Adrenal gland (tissue), 9 donors: ENCODE measurements at regions not wholly inside any gene's neighbourhood (a gene's known extent, or its start where the extent isn't known, plus 50 kb on each side); places are given as distances from the start of the nearest gene placed in this dataset.

Source experiments
- DNase-seq, 7 donors: peaks; one replicate each; pipeline ENCODE4 v3.0.0-alpha.2; 2019 to 2020
- H3K27ac ChIP-seq, 5 donors: fragments of 200-600 bp; sonication (generic) in 4 of 5; 1 replicate in 3 of 5; 2 replicates in 2 of 5; pipeline versions ENCODE4 v1.5.1 to v1.8.0; 2016 to 2020; ENCODE audit warnings: mild to moderate bottlenecking in 1 of 5
- H3K27me3 ChIP-seq: fragments of 200-600 bp; 2 replicates; pipeline ENCODE4 v1.8.0; 2021
- H3K36me3 ChIP-seq, 2 donors: fragments of 200-600 bp; replicated peaks in 1 of 2; 1 replicate in 1 of 2; 2 replicates in 1 of 2; pipeline versions ENCODE4 v1.5.1 to v1.8.0; 2018 to 2022
- H3K4me1 ChIP-seq, 2 donors: fragments of 200-600 bp; replicated peaks in 1 of 2; 1 replicate in 1 of 2; 2 replicates in 1 of 2; pipeline versions ENCODE4 v1.5.1 to v1.8.0; 2018 to 2021
- H3K4me3 ChIP-seq, 4 donors: fragments of 200-600 bp; sonication (generic) in 3 of 4; one replicate each; pipeline ENCODE4 v1.5.1; 2016 to 2018
- H3K9me3 ChIP-seq, 3 donors: fragments of 200-600 bp; sonication (generic) in 1 of 3; replicated peaks in 1 of 3; 1 replicate in 2 of 3; 2 replicates in 1 of 3; pipeline versions ENCODE4 v1.5.1 to v1.8.0; 2016 to 2021
- CTCF ChIP-seq, 6 experiments: fragments of 450-650 bp in 4 of 6; fragments of 200-600 bp in 2 of 6; sonication (generic) in 1 of 6; IDR thresholded peaks; 1 replicate in 5 of 6; 2 replicates in 1 of 6; pipeline versions ENCODE4 v1.5.1 to v1.8.0; 2016 to 2021; ENCODE audit warnings: antibody characterized with exemption in 6 of 6, mild to moderate bottlenecking in 2 of 6, moderate library complexity in 1 of 6
- POLR2A ChIP-seq, 2 donors: fragments of 450-650 bp; IDR thresholded peaks; one replicate each; pipeline ENCODE4 v1.6.1; 2017; ENCODE audit warnings: antibody characterized with exemption in 2 of 2, mild to moderate bottlenecking in 2 of 2, moderate library complexity in 1 of 2
- WGBS, 4 donors: extraction: QIAGEN DNeasy Blood & Tissue Kit in 2 of 4; methylation state at CpG; one replicate each; pipeline versions ENCODE4 v1.1.5 to v1.1.7; 2013 to 2017; 5-methylcytosine and 5-hydroxymethylcytosine counted together
- intact Hi-C, 2 donors: fragments of 100-400 bp; cut with DNase I; formaldehyde crosslinking; loops; one replicate each; pipeline versions ENCODE4 v1.14.1 to v1.15.0; 2022 to 2023
- donor health status: healthy with polysubstance abuse.
- donor health status: Bipolar disorder and iron deficiency.
- donor health status: DM: yes; HTN: yes; CAD: no.
- donor health status: DM: no; HTN: no; CAD: no.
- donor health status: DM: no; HTN: no; CAD: no.

DNA sequence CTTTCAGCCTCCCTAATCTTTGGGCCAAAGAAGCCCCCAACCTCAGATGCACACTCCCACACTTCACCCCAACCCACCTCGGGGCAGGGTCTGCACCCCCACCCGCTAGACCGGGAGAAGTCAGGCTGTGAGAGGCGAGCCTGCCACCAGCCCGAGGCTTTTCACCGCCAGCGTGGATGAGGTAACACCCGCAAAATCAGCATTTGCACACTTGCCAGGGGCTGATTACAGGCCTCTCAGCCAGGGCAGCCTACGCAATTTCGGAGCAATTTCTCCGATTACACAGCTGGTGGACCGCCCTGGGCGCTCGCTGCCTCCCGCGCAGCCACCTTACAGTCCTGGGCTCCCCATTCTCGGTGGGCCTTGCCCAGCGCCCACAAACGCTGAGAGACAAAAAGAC is 68.5 kb downstream of the FOXD1 start:
- DNase-seq, result no peak
- H3K27me3 ChIP-seq, result peaks cover 56% of the 10 kb centered on the region

DNA sequence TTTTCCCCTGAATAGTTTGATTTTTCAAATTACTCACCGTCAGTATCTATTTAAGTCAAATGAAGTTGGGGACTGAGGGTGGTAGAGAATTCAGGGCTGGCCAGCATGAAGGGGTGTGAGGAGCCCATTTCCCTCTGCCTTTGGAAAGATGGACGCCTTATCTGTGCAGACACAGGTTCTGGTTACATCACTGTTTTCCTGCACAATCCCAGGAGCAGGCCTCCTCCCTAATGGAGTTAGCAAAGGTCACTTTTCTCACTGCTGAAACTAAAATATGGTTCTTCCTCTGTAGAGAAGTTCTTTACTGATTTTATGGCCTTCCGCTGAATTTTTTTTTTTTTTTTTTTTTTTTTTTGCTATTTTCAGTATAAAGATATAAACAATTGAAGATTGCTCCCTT is 69.1 kb downstream of the FOXD1 start:
- TF ChIP-seq CTCF (IDR thresholded peaks at IDR 0.05), result no peak
- no peak for TF ChIP-seq POLR2A (IDR thresholded peaks at IDR 0.05)
- WGBS, 4 donors, result 67 to 86% (median 80%) methylated on average over 3 of the region's 3 CpGs

More for the DNA sequence above, 68.5 kb downstream of the FOXD1 start:
- Histone ChIP-seq H3K4me1 (no peaks in the 10 kb centered on the region), H3K9me3 (peaks cover 0 to 5% (median 0%) of the 10 kb centered on the region in 3 donors), H3K27ac (no peak overlapping the region), H3K4me3 (no peak overlapping the region), H3K36me3 (no peaks in the 10 kb centered on the region)
- intact Hi-C loops, result no loop called here
- 37 to 53% (median 45%) methylated on average over 9 to 19 of the region's 19 CpGs for WGBS, 4 donors
- TF ChIP-seq POLR2A (IDR thresholded peaks at IDR 0.05) (no peak), CTCF (IDR thresholded peaks at IDR 0.05) (no peak)

GRCh38 chr5:73378765-73379164 is 69.8 kb downstream of the FOXD1 start:
- H3K27ac ChIP-seq, result no peak overlapping the region
- no peaks in the 10 kb centered on the region for H3K9me3 ChIP-seq
- intact Hi-C loops, result no loop called here
- DNase-seq, result no peak
- TF ChIP-seq POLR2A (IDR thresholded peaks at IDR 0.05) (no peak), CTCF (IDR thresholded peaks at IDR 0.05) (no peak)
- no peak overlapping the region for H3K4me3 ChIP-seq
- no peaks in the 10 kb centered on the region for H3K36me3 ChIP-seq
- H3K27me3 ChIP-seq, result peaks cover 53% of the 10 kb centered on the region
- WGBS, 4 donors, result 86 to 97% (median 92%) methylated on average over 1 of the region's 1 CpG
- no peaks in the 10 kb centered on the region for H3K4me1 ChIP-seq

More for the DNA sequence above, 69.1 kb downstream of the FOXD1 start:
- Histone ChIP-seq H3K9me3 (no peaks in the 10 kb centered on the region), H3K27ac (no peak overlapping the region), H3K27me3 (peaks cover 56% of the 10 kb centered on the region), H3K4me1 (no peaks in the 10 kb centered on the region), H3K36me3 (no peaks in the 10 kb centered on the region), H3K4me3 (no peak overlapping the region)
- no peak for DNase-seq
- intact Hi-C loops, result no loop called here

DNA sequence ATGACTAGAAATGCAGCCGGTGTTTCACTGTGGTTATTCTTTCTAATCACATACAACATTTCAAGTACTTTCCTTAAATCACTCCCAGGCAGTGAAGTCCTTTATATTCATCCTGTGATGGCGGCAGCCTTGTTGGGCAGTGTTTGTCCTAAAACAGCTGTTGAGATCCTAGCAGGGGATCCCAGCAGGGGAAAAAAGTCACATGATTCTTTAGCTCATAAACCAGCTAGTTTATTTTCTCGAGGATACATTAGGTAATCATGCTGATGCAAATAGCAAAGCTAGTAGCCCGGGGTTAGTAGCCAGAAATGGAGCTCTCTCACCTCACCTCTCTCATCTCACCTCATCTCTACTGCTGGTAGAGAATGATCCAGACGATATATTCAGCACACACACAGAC is 70.5 kb downstream of the FOXD1 start:
- H3K4me1 ChIP-seq, result no peaks in the 10 kb centered on the region
- H3K36me3 ChIP-seq, result no peaks in the 10 kb centered on the region
- no peak overlapping the region for H3K27ac ChIP-seq
- intact Hi-C loops, result no loop called here
- no peaks in the 10 kb centered on the region for H3K9me3 ChIP-seq
- WGBS, 4 donors, result 54 to 63% (median 58%) methylated on average over 5 of the region's 5 CpGs
- no peak for DNase-seq
- no peak overlapping the region for H3K4me3 ChIP-seq
- peaks cover 49% of the 10 kb centered on the region for H3K27me3 ChIP-seq
- TF ChIP-seq CTCF (IDR thresholded peaks at IDR 0.05), result no peak
- no peak for TF ChIP-seq POLR2A (IDR thresholded peaks at IDR 0.05)
